ENCODE measurements at regions not wholly inside any gene's neighbourhood (a gene's known extent, or its start where the extent isn't known, plus 50 kb on each side); places are given as distances from the start of the nearest gene placed in this dataset.
A peak's percentile ranks its signal among the peaks of the same experiment; 100 is the strongest.

- TF ChIP-seq POLR2A (IDR thresholded peaks at IDR 0.05) (no peak), CTCF (IDR thresholded peaks at IDR 0.05) (peak in 1 of 6 experiments; percentile 32)
Measured at GRCh38 chr11:104333977-104334376, 170.0 kb upstream of the PDGFD start.
